Tibial nerve (tissue), 3 donors: ENCODE measurements at regions not wholly inside any gene's neighbourhood (a gene's known extent, or its start where the extent isn't known, plus 50 kb on each side); places are given as distances from the start of the nearest gene placed in this dataset.

Source experiments
- POLR2A ChIP-seq, 2 donors: fragments of 450-650 bp; IDR thresholded peaks; one replicate each; pipeline ENCODE4 v1.6.1; 2017; ENCODE audit warnings: antibody characterized with exemption in 2 of 2, mild to moderate bottlenecking in 2 of 2, moderate library complexity in 2 of 2
- TF ChIP-seq, protein P1 (sequence below), 5 experiments: fragments of 200-600 bp in 3 of 5; fragments of 450-650 bp in 2 of 5; sonication (generic) in 3 of 5; IDR thresholded peaks; one replicate each; pipeline ENCODE4 v1.5.1; 2016 to 2019; ENCODE audit warnings: antibody characterized with exemption in 5 of 5, mild to moderate bottlenecking in 3 of 5, moderate library complexity in 2 of 5

DNA sequence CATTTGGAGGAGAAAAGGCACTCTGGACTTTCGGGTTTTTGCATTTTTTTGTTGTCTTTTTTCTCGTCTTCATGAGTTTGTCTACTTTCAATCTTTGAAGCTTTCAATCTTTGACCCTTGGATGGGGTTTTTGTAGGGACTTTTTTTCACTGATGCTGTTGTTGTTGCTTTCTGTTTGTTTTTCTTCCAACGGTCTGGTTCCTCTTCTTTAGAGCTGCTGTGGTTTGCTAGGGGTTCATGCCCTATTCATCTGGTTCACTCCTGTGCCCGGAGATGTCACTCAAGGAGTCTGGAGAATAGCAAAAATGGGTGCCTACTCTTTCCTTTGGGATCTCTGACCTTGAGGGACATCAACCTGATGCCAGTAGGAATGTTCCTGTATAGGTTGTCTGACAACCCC lies 378.6 kb upstream of the TYRP1 start:
- TF ChIP-seq POLR2A (IDR thresholded peaks at IDR 0.05) = no peak
- TF ChIP-seq, protein P1, sequence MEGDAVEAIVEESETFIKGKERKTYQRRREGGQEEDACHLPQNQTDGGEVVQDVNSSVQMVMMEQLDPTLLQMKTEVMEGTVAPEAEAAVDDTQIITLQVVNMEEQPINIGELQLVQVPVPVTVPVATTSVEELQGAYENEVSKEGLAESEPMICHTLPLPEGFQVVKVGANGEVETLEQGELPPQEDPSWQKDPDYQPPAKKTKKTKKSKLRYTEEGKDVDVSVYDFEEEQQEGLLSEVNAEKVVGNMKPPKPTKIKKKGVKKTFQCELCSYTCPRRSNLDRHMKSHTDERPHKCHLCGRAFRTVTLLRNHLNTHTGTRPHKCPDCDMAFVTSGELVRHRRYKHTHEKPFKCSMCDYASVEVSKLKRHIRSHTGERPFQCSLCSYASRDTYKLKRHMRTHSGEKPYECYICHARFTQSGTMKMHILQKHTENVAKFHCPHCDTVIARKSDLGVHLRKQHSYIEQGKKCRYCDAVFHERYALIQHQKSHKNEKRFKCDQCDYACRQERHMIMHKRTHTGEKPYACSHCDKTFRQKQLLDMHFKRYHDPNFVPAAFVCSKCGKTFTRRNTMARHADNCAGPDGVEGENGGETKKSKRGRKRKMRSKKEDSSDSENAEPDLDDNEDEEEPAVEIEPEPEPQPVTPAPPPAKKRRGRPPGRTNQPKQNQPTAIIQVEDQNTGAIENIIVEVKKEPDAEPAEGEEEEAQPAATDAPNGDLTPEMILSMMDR (IDR thresholded peaks at IDR 0.05) = no peak
